Omental fat pad (tissue), 3 donors: ENCODE measurements at regions not wholly inside any gene's neighbourhood (a gene's known extent, or its start where the extent isn't known, plus 50 kb on each side); places are given as distances from the start of the nearest gene placed in this dataset.

ENCODE experiments used
- ATAC-seq: fragments of 150-250 bp; one replicate; pipeline ENCODE4 v1.9.1; 2016; ENCODE audit warnings: mild to moderate bottlenecking, moderate library complexity; ENCODE audit not compliant: low FRiP score
- DNase-seq: peaks from one replicate; pipeline ENCODE4 v3.0.0-alpha.2; 2019; ENCODE audit warnings: low spot score
- TF ChIP-seq, protein P1 (sequence below), 3 donors: fragments of 450-650 bp; IDR thresholded peaks; one replicate each; pipeline ENCODE4 v1.5.1; 2016 to 2017; ENCODE audit warnings: antibody characterized with exemption in 3 of 3, mild to moderate bottlenecking in 3 of 3, moderate library complexity in 2 of 3

DNA sequence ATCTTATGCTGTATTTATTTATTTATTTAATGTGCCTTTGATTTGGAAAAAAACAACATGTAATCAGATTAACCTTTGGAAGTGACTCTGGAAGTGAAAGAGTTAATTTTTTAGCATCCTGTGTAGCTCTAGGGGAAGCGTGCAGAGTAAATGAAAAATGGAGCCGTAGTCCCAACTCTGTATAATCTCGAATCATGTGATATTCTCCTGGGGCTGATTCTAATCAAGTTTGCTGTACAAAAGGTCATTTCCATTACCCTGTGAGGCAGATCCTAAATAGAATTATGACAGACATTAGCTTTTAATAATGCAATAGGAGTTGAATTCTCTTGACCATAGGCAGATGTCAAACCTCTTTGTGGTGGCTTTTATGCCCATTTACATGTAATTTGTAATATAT, 238.6 kb upstream of the CSNK1A1L start:
- TF ChIP-seq, protein P1, sequence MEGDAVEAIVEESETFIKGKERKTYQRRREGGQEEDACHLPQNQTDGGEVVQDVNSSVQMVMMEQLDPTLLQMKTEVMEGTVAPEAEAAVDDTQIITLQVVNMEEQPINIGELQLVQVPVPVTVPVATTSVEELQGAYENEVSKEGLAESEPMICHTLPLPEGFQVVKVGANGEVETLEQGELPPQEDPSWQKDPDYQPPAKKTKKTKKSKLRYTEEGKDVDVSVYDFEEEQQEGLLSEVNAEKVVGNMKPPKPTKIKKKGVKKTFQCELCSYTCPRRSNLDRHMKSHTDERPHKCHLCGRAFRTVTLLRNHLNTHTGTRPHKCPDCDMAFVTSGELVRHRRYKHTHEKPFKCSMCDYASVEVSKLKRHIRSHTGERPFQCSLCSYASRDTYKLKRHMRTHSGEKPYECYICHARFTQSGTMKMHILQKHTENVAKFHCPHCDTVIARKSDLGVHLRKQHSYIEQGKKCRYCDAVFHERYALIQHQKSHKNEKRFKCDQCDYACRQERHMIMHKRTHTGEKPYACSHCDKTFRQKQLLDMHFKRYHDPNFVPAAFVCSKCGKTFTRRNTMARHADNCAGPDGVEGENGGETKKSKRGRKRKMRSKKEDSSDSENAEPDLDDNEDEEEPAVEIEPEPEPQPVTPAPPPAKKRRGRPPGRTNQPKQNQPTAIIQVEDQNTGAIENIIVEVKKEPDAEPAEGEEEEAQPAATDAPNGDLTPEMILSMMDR (IDR thresholded peaks at IDR 0.05): no peak
- no peak for ATAC-seq
- DNase-seq: no peak

DNA sequence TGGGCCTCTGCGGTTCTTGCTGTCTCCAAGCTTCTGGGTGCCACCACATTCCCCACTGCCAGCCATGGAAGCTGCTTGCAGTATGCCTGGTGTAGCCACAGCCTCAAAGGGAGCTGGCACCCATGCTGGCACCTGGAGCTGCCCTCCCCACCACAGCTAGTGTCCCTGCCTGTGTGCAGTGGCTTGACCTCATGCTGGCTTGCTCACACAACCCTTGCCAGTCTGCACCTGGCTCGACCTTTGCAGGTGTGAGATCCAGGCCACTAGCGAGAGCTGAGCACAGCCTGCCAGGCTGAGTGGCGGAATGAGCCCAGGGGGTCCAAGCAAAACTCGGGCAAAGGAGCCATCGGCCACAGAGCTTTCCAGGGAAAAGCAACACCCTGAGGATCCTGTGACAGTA, 236.7 kb upstream of the CSNK1A1L start:
- no peak for ATAC-seq

DNA sequence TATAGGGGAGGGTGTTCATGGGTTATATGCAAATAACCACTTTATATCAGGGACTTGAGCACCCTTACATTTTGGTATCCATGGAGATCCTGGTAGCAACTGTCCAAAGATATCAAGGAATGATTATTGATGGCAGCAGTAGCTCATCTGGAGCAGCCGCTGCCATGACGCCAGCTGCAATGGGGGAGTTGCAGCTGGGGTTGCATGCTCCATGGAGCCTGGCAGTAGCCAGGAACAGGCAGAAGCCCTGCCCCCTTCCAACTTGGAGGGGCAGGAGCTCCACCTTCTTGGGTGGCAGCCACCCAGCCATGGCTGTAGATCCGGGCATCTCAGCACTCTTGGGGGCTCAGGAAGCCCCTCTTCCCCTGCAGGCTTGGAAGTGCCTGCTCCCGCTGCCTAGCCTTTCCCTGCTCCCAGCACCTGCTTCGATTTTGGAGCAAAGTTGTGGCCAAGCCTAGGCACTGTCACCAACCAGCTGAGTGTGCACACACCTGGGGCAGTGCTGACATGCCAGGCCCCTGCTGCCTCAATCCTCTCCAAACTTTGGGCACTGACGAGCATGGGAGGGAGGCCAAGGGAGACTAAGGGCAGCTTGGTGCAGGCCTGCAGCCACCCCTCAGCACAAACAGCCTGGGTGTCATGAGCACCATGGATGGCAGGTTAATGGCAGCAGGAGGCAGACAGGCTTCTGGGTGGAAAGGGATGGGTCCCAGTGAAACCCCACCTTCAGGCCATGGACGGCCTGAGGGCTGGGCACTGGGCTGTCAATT, 235.6 kb upstream of the CSNK1A1L start:
- ATAC-seq (no peak), DNase-seq (no peak)
- TF ChIP-seq, protein P1 (IDR thresholded peaks at IDR 0.05): no peak

More for the DNA sequence above, 236.7 kb upstream of the CSNK1A1L start:
- TF ChIP-seq, protein P1 (IDR thresholded peaks at IDR 0.05): no peak
- no peak for DNase-seq

DNA sequence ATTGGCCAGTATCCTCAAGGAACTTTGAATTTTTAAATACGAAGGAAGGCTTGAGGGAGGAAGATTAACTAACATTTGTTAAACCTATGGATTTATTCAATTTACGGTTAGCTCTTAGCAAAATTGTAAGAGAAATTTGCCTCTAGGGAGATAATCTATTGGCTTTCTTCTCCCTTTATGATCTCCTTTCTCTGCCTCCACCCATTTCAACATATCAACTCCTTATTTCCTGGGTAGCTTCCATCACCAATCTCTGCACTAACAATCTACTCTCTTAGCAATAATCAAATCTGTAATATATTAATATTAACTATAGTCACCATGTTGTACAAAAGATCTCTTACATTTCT, 233.9 kb upstream of the CSNK1A1L start:
- ATAC-seq: no peak
- TF ChIP-seq, protein P1 (IDR thresholded peaks at IDR 0.05): no peak
- DNase-seq: no peak

DNA sequence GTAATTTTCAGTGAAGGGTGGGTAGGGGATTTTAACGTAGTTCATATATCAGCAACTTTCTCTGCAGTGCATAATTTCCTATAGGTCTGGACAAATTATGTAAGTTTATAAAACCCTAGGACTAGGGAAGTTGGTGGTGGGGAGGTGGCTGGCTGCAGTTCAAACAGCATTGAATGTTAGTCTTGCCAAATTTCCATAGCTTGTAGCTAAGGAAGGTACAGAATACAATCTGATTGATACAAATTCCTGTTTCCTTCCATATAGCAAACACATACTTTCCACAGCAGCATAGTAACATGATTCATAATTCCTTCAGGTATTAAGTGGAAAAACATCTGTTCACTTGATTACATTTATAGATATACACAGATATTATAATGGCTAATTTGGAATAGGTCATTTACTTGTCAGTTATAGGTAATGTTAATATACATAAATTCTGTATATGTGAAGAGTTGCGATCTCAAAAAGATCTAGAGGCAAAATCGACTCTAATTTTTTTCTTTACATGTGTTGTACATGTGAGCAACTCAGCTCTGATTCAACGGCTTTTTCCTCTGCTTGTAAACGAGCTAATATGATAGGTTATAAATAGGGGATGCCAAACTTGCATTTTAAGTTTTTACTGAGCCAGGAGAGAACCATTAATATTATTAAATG, 233.4 kb upstream of the CSNK1A1L start:
- DNase-seq: no peak
- TF ChIP-seq, protein P1 (IDR thresholded peaks at IDR 0.05): no peak

DNA sequence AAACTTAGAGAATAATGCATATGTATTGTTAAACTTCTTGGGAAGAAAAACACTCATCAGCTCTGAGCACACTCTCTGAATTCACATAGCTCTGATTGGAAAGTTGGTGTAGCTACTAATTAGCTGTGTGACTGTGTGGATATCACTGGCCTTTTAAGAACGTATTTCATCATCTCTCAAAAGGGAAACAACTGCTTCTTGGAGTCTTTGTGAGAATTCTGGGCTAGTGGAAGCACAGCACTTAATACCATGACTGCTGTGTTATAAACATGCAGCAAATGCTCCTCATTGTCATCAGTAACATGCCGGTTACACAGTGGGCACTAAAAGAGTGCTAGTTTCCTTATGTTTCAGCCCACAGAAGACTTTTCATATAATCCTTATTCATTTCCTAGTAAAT, 220.9 kb upstream of the CSNK1A1L start:
- ATAC-seq (no peak), DNase-seq (no peak)
- TF ChIP-seq, protein P1 (IDR thresholded peaks at IDR 0.05): no peak

More for the DNA sequence above, 233.4 kb upstream of the CSNK1A1L start:
- ATAC-seq: no peak

DNA sequence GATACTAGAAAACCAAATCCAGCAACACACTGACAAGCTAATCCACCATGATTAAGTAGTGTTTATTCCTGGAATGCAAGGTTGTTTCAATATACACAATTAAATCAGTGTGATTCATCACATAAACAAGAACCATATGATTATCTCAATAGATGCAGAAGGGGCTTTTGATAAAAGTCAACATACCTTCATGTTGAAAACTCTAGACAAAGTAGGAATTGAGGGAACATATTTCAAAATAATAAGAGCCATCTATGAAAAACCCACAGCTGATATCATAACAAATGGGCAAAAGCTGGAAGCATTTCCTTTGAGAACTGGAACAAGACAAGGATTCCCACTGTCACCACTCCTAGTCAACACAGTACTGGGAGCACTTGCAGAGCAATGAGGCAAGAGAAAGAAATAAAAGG, 213.6 kb upstream of the CSNK1A1L start:
- ATAC-seq: no peak
- TF ChIP-seq, protein P1 (IDR thresholded peaks at IDR 0.05): no peak
- no peak for DNase-seq
